Skin epidermis (tissue), 12 donors: ENCODE measurements at regions not wholly inside any gene's neighbourhood (a gene's known extent, or its start where the extent isn't known, plus 50 kb on each side); places are given as distances from the start of the nearest gene placed in this dataset.
"Not testable (repeated sequence)": the region's sequence is repeated elsewhere in the genome, so short reads cannot be mapped to it uniquely, and the experiment has no call there.

Experiments
- H3K27ac ChIP-seq, 21 experiments: fragments of 200-600 bp; sonication (generic) in 11 of 21; one replicate each; pipeline ENCODE4 v1.5.0; 2020; ENCODE audit warnings: mild to moderate bottlenecking in 3 of 21, inconsistent platforms in 2 of 21, moderate library complexity in 2 of 21
- H3K4me3 ChIP-seq, 7 experiments: fragments of 200-600 bp; sonication (generic) in 2 of 7; one replicate each; pipeline ENCODE4 v1.5.0; 2020; ENCODE audit warnings: inconsistent platforms in 2 of 7, mild to moderate bottlenecking in 2 of 7, moderate library complexity in 1 of 7

DNA sequence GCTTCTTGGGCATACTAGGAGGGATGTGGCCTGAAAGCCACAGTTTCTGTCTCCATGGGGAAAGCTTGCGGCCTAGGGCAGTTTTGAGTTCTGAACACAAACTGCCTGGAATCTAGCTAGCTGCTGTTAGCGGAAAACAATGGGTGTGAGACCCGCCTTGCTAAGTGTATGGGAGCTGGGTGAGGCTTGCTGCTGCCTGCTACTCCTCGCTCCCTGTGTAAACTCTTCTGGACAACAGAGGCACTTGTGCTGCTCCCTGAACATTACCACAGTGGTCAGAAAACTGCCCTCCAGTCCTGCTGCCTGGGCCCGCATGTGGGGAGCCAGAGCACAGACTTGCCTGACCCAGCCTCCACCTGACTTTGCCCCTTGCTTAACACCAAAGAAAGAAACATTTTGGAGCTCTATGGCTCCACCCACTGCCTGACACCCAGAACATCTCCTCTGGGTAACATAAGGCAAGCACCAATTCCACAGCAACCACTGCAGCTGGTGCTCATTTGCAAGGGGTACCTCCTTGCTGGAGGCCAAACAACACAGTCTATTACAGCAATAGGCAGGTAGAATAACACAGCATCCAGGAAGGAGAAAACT, 766.3 kb upstream of the RAG2 start:
- H3K27ac ChIP-seq: no peak overlapping the region
- H3K4me3 ChIP-seq: no peak overlapping the region

GRCh38 chr11:37353192-37353591, 755.2 kb upstream of the RAG2 start:
- no peak overlapping the region for H3K4me3 ChIP-seq
- no peak overlapping the region for H3K27ac ChIP-seq

- H3K4me3 ChIP-seq: no peak overlapping the region
- no peak overlapping the region for H3K27ac ChIP-seq
Observed at GRCh38 chr11:37352485-37352884, 754.4 kb upstream of the RAG2 start.

- Histone ChIP-seq H3K4me3 (no peak overlapping the region), H3K27ac (no peak overlapping the region)
Observed at GRCh38 chr11:37343290-37343689, 745.3 kb upstream of the RAG2 start.

GRCh38 chr11:37336401-37336800, 738.4 kb upstream of the RAG2 start:
- Histone ChIP-seq H3K27ac (no peak overlapping the region), H3K4me3 (no peak overlapping the region)

DNA sequence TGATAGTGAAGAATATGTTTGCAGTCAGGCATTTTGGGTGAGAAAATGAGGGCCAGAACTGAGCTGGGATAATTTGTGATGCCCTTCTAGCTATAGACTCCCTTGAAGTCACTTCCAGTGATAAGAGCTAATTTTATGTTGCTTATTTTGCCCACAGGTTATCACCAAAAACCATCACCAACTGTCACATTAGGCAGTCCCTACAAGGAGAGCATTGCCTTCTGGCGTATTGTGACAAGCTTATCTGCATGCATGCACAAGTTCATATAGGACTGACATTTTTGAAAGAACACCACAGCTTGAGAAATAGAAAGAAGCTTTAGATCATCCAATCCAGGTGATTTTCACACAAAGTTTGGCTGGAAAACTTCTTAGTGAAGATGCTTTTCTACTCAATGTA, 735.3 kb upstream of the RAG2 start:
- no peak overlapping the region for H3K4me3 ChIP-seq
- H3K27ac ChIP-seq: no peak overlapping the region

DNA sequence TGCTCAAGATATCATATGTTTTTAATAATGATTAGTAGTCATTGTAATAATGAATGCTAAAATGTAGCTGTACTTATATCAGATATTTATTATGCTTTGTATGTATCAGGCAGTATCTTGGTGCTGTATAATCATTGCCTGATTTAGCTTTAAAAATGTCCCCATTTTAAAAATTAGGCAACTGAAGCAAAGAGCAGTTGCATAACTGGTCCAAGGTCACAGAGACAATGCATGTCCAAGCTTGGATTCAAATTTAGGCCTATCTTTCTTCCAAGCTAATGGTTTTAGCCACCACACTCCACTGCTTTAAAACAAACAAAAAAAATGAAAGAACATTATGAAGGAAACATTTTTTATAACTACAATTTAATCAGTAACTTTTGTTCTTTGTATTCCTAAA, 725.8 kb upstream of the RAG2 start:
- no peak overlapping the region for H3K4me3 ChIP-seq
- H3K27ac ChIP-seq: no peak overlapping the region

DNA sequence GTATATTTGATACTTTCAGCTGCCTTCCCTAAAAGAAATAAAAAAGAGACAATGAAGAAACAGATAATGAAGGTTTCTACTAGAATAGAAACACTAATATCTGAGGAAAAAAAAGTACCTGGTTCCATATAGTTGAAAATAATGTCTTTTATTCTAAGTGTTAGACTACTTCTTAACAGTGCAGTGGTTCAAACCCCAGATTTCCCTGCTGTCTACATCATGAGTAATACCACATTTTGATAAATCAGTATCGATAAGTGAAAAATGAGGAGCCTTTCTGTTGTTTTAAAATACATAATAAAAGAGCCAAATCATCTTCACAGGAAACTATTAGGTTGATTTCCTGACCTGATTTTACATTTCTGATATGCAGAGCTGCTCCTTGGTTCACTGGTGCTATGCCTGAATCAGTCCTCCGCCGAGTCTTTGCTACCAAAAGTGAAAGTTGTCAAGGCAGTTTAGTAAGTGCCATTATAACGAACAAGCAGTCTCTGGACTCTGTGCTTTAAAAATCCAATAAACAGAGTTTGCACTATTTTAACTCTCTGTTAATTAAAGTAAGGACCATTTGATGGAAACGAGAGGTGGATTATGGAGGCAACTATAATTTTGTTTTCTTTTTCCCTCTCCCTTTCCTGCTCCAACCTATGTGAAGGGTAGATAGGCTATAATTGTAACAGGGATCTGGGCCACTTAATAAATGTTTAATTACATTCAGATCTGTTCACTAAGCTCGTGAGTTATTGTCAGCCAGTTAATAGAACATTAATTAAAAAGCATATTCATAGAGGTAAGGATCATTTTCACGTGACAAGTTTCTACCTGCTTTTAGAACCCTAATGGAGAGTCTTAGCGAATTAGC, 724.5 kb upstream of the RAG2 start:
- no peak overlapping the region for H3K4me3 ChIP-seq
- no peak overlapping the region for H3K27ac ChIP-seq

- H3K27ac ChIP-seq: no peak overlapping the region
- no peak overlapping the region for H3K4me3 ChIP-seq
Observed at GRCh38 chr11:37320921-37321320, 722.9 kb upstream of the RAG2 start.

DNA sequence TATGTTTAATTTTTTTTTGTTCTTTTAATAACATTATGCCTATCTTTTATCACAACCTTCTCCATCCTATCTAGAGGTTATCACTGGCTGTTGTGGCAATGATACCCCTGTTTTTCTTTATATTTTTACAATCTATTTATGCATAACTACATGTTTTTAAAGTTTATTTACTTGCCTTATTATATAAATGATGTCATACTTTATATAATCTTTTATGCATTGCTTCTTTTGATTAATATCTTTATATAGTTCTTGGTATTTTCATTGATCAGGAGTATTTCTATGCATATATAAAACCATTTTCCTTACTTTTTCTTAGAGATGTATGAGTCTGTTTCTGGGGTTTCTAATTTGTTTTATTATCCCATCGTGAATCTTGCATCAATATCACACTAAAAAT, 719.8 kb upstream of the RAG2 start:
- no peak overlapping the region for H3K27ac ChIP-seq
- no peak overlapping the region for H3K4me3 ChIP-seq

DNA sequence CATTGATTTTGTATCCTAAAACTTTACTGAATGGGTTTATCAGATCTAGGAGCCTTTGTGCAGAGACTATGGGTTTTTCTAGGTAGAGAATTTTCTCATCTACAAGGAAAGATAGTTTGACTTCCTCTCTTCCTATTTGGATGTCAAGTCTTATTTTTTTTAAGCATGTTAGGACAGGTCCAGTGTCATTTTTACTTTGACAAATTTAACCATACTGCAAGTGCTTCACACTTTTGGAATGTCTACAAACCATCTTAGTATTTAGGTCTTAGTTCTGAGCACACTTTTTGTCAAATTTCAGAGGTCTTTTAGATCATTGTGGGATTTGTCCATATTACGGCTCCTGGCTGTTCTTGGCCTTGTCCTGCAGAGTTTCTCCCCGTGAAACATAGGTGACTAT, 715.2 kb upstream of the RAG2 start:
- Histone ChIP-seq H3K4me3 (no peak overlapping the region), H3K27ac (no peak overlapping the region)

GRCh38 chr11:37306563-37306962, 708.5 kb upstream of the RAG2 start:
- no peak overlapping the region for H3K4me3 ChIP-seq
- H3K27ac ChIP-seq: no peak overlapping the region

- H3K4me3 ChIP-seq: not testable (repeated sequence)
Observed at GRCh38 chr11:37301405-37301804, 703.4 kb upstream of the RAG2 start.

GRCh38 chr11:37298173-37298572, 700.1 kb upstream of the RAG2 start:
- no peak overlapping the region for H3K4me3 ChIP-seq

More at GRCh38 chr11:37301405-37301804, 703.4 kb upstream of the RAG2 start:
- not testable (repeated sequence) for H3K27ac ChIP-seq

GRCh38 chr11:37286890-37287289, 688.9 kb upstream of the RAG2 start:
- no peak overlapping the region for H3K27ac ChIP-seq
- H3K4me3 ChIP-seq: no peak overlapping the region

More at GRCh38 chr11:37298173-37298572, 700.1 kb upstream of the RAG2 start:
- no peak overlapping the region for H3K27ac ChIP-seq

- H3K27ac ChIP-seq: no peak overlapping the region
- H3K4me3 ChIP-seq: no peak overlapping the region
Observed at GRCh38 chr11:37282367-37282766, 684.3 kb upstream of the RAG2 start.

DNA sequence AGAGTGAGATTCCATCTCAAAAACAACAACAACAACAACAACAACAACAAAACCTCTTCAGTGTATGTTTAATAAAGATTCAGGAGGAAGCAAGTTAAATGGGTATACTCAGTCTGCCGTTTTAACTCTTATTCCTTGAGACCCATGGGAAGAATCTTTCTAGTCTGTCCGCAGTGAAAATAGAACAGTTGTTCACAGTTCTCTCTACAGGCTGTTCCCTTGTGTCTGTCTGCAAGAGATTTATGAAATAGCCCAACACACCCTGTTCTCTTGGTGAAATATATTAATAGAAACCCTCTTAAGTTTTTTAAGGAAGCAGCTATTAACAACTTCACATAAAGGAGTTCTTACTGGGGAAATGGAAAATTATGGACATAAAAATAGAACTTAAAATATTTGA, 682.2 kb upstream of the RAG2 start:
- Histone ChIP-seq H3K4me3 (no peak overlapping the region), H3K27ac (no peak overlapping the region)

DNA sequence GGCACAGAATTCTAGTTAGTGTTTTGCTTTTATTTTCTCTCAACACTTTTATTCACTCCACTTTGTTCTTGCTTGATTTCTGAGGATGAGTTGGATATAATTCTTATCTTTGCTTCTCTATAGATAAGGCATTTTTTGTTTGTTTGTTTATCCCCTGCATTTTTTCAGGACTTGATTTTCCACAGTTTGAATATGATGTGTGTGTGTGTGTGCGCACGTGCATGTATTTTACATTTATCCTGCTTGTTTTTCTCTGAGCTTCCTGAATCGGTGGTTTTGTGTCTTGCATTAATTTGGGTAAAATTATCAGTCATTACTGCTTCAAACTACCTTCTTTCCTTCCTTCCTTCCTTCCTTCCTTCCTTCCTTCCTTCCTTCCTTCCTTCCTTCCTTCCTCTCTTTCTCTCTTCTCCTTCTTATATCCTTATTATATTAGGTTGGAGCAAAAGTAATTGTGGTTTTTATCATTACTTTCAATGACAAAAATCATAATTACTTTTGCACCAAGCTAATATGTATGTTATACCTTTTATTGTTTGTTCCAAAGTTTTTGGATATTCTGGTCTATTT, 679.9 kb upstream of the RAG2 start:
- Histone ChIP-seq H3K4me3 (no peak overlapping the region), H3K27ac (no peak overlapping the region)

- Histone ChIP-seq H3K27ac (no peak overlapping the region), H3K4me3 (no peak overlapping the region)
Observed at GRCh38 chr11:37264783-37265182, 666.7 kb upstream of the RAG2 start.

GRCh38 chr11:37264060-37264459, 666.0 kb upstream of the RAG2 start:
- Histone ChIP-seq H3K27ac (no peak overlapping the region), H3K4me3 (no peak overlapping the region)

DNA sequence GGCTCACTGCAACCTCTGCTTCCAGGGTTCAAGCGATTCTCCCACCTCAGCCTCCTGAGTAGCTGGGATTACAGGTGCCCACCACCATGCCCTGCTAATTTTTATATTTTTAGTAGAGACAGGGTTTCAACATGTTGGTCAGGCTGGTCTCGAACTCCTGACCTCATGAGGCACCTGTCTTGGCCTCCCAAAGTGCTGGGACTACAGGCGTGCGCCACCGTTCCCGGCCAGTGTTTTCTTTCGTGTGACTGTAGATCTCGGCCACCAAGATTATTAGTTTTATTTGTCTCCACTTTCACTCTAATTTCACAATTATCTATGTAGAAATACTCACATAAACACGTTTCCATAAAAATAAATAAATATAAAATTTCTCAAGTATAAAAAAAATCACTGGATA, 665.4 kb upstream of the RAG2 start:
- not testable (repeated sequence) for H3K4me3 ChIP-seq, H3K27ac ChIP-seq
